Brain microvascular endothelial cell (primary cell): ENCODE measurements at regions not wholly inside any gene's neighbourhood (a gene's known extent, or its start where the extent isn't known, plus 50 kb on each side); places are given as distances from the start of the nearest gene placed in this dataset.

Source experiments
- DNase-seq: peaks from one replicate; pipeline ENCODE4 v3.0.0-alpha.2; 2020
- H3K27ac ChIP-seq: fragments of 250-450 bp; sonication (Bioruptor Pico); 2 replicates; pipeline ENCODE4 v1.5.1; 2020; ENCODE audit warnings: mild to moderate bottlenecking, moderate library complexity
- H3K27me3 ChIP-seq: fragments of 250-450 bp; sonication (Bioruptor Pico); replicated peaks from 2 replicates; pipeline ENCODE4 v1.5.1; 2020; ENCODE audit warnings: mild to moderate bottlenecking
- H3K36me3 ChIP-seq: fragments of 250-450 bp; sonication (Bioruptor Pico); replicated peaks from 2 replicates; pipeline ENCODE4 v1.5.1; 2020; ENCODE audit warnings: mild to moderate bottlenecking
- H3K4me3 ChIP-seq: 2 replicates; pipeline ENCODE4 v1.5.1; 2011; ENCODE audit warnings: low read depth, mild to moderate bottlenecking, control low read depth, low read length, moderate library complexity
- CTCF ChIP-seq: IDR thresholded peaks from 2 replicates; pipeline ENCODE4 v1.5.1; 2011; ENCODE audit warnings: low read depth, mild to moderate bottlenecking, moderate library complexity, low read length, control low read depth, inconsistent platforms; ENCODE audit errors: missing control alignments
- in situ Hi-C: cut with HindIII; loops from 2 replicates; pipeline ENCODE4 v1.10.0; 2017; ENCODE audit warnings: low sequenced_read_pairs, low pct_ligation_motif_present

GRCh38 chr11:127395034-127395433 lies 394.5 kb upstream of the KIRREL3 start:
- no peak for TF ChIP-seq CTCF
- in situ Hi-C loops, result no loop called here
- H3K27ac ChIP-seq, result no peak overlapping the region
- DNase-seq, result no peak
- H3K4me3 ChIP-seq, result no peak overlapping the region
- no peaks in the 10 kb centered on the region for H3K27me3 ChIP-seq
- no peaks in the 10 kb centered on the region for H3K36me3 ChIP-seq

GRCh38 chr11:127393460-127393997 lies 393.0 kb upstream of the KIRREL3 start:
- Histone ChIP-seq H3K27ac (no peak overlapping the region), H3K36me3 (no peaks in the 10 kb centered on the region), H3K27me3 (no peaks in the 10 kb centered on the region), H3K4me3 (no peak overlapping the region)
- DNase-seq, result no peak
- no peak for TF ChIP-seq CTCF
- in situ Hi-C loops, result no loop called here

- Histone ChIP-seq H3K4me3 (no peak overlapping the region), H3K27me3 (no peaks in the 10 kb centered on the region), H3K27ac (no peak overlapping the region), H3K36me3 (no peaks in the 10 kb centered on the region)
- no peak for DNase-seq
- TF ChIP-seq CTCF, result no peak
- in situ Hi-C loops, result no loop called here
Observed at GRCh38 chr11:127392575-127392974, 392.0 kb upstream of the KIRREL3 start.

GRCh38 chr11:127390465-127390864 lies 389.9 kb upstream of the KIRREL3 start:
- no peak for DNase-seq
- H3K4me3 ChIP-seq, result no peak overlapping the region
- H3K27me3 ChIP-seq, result no peaks in the 10 kb centered on the region
- no peaks in the 10 kb centered on the region for H3K36me3 ChIP-seq
- in situ Hi-C loops, result no loop called here
- H3K27ac ChIP-seq, result no peak overlapping the region
- no peak for TF ChIP-seq CTCF

DNA sequence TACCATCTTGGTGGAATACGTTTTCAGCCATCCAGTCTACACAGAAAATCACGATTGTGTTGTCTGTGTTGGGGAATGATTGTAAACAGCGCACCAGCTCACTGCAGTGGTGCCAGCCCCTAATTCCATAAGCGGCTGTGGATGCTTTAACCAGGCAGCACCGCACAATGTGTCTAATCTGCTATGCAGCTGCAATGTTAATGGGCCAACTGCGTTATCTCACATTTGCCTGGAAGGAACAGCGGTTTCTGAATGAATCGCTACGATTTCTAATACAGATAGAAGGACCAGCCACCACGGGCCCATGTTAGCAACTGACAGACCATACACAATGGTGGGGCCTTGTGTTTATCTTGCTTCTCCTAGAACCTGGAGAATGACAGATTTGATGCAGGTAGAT lies 384.5 kb upstream of the KIRREL3 start:
- TF ChIP-seq CTCF, result no peak
- H3K27me3 ChIP-seq, result no peaks in the 10 kb centered on the region
- in situ Hi-C loops, result no loop called here
- H3K36me3 ChIP-seq, result no peaks in the 10 kb centered on the region
- no peak overlapping the region for H3K4me3 ChIP-seq
- H3K27ac ChIP-seq, result no peak overlapping the region
- DNase-seq, result no peak

- Histone ChIP-seq H3K27me3 (no peaks in the 10 kb centered on the region), H3K27ac (no peak overlapping the region), H3K4me3 (no peak overlapping the region), H3K36me3 (no peaks in the 10 kb centered on the region)
- in situ Hi-C loops, result no loop called here
- DNase-seq, result no peak
- TF ChIP-seq CTCF, result no peak
Observed at GRCh38 chr11:127383026-127383425, 382.5 kb upstream of the KIRREL3 start.
